Spinal cord (tissue), 9 donors: ENCODE measurements at regions not wholly inside any gene's neighbourhood (a gene's known extent, or its start where the extent isn't known, plus 50 kb on each side); places are given as distances from the start of the nearest gene placed in this dataset.

Experiments
- DNase-seq, 6 donors: peaks; one replicate each; pipeline versions ENCODE4 v3.0.0 to v3.0.0-alpha.2; 2013 to 2015; ENCODE audit warnings: low spot score in 6 of 6, low read depth in 4 of 6
- H3K27ac ChIP-seq: one replicate; pipeline ENCODE4 v1.5.1; 2013; ENCODE audit warnings: low read depth, low read length, control low read depth
- H3K27me3 ChIP-seq: one replicate; pipeline ENCODE4 v1.6.1; 2013; ENCODE audit warnings: low read length; ENCODE audit not compliant: control insufficient read depth, insufficient read depth
- H3K36me3 ChIP-seq: one replicate; pipeline ENCODE4 v1.6.1; 2013; ENCODE audit warnings: low read length; ENCODE audit not compliant: control insufficient read depth, insufficient read depth
- H3K4me1 ChIP-seq: one replicate; pipeline ENCODE4 v1.6.1; 2013; ENCODE audit warnings: low read length; ENCODE audit not compliant: control insufficient read depth, insufficient read depth
- H3K4me3 ChIP-seq: one replicate; pipeline ENCODE4 v1.5.1; 2013; ENCODE audit warnings: low read depth, low read length, control low read depth
- H3K9me3 ChIP-seq: one replicate; pipeline ENCODE4 v1.6.1; 2013; ENCODE audit warnings: low read length; ENCODE audit not compliant: control insufficient read depth, insufficient read depth
- WGBS: methylation state at CpG from one replicate; pipeline ENCODE4 v1.1.5; 2013; ENCODE audit warnings: missing lambda C conversion rate; ENCODE audit not compliant: insufficient coverage; 5-methylcytosine and 5-hydroxymethylcytosine counted together
- donor health status: healthy.

DNA sequence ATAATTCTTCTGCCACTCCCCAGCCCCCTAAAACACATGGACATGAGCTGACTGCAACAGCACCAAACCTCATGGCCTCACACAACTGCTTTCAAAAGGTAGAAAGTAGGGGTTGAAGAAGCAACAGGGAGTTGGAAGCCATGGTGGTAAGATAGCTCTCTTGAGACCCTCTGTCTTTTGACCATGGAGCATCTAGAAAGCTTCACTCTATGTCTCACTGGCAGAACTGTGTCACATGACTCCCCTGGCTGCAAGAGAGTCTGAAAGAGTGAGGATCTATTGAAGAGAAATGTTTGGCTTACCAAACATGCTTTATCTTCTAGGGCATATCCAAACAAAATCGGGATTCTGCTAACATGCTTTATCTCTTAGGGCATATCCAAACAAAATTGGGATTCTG lies 142.9 kb upstream of the WSCD2 start:
- no peak for DNase-seq
- no peak overlapping the region for H3K27ac ChIP-seq
- H3K4me3 ChIP-seq, result no peak overlapping the region
- H3K9me3 ChIP-seq, result no peaks in the 10 kb centered on the region
- no peaks in the 10 kb centered on the region for H3K36me3 ChIP-seq
- H3K4me1 ChIP-seq, result no peaks in the 10 kb centered on the region
- no CpG with 5 or more reads among the region's 1 CpG for WGBS
- H3K27me3 ChIP-seq, result no peaks in the 10 kb centered on the region

GRCh38 chr12:107990325-107990724 lies 138.8 kb upstream of the WSCD2 start:
- Histone ChIP-seq H3K9me3 (no peaks in the 10 kb centered on the region), H3K36me3 (no peaks in the 10 kb centered on the region), H3K27me3 (peaks cover 2% of the 10 kb centered on the region), H3K4me3 (no peak overlapping the region), H3K4me1 (no peaks in the 10 kb centered on the region), H3K27ac (no peak overlapping the region)
- peak in 2 of 6 donors; percentile 38 to 83 for DNase-seq
- 22% methylated on average over 2 of the region's 2 CpGs for WGBS

DNA sequence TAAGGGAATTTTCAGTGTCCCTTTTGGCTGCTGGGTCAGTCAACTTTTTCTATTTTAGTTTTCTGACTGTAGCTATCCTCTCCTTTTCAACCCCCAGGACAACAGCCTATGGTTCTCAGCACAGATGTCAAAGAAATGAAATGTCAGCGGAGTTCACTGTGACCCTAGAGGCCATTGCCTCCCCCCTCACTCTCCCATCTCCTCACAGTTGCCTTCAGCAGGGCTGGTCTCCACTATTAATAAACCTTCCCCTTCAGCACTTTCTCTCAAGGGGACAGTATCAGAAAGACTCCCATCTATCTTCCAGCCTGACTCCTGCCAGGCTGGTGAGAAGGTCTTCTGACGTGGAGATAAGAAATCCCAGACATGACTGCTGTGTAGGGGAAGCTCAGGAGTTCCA lies 137.1 kb upstream of the WSCD2 start:
- 71% methylated on average over 1 of the region's 2 CpGs for WGBS
- H3K4me3 ChIP-seq, result no peak overlapping the region
- H3K4me1 ChIP-seq, result no peaks in the 10 kb centered on the region
- no peaks in the 10 kb centered on the region for H3K36me3 ChIP-seq
- no peaks in the 10 kb centered on the region for H3K9me3 ChIP-seq
- no peak overlapping the region for H3K27ac ChIP-seq
- H3K27me3 ChIP-seq, result peaks cover 2% of the 10 kb centered on the region
- no peak for DNase-seq

DNA sequence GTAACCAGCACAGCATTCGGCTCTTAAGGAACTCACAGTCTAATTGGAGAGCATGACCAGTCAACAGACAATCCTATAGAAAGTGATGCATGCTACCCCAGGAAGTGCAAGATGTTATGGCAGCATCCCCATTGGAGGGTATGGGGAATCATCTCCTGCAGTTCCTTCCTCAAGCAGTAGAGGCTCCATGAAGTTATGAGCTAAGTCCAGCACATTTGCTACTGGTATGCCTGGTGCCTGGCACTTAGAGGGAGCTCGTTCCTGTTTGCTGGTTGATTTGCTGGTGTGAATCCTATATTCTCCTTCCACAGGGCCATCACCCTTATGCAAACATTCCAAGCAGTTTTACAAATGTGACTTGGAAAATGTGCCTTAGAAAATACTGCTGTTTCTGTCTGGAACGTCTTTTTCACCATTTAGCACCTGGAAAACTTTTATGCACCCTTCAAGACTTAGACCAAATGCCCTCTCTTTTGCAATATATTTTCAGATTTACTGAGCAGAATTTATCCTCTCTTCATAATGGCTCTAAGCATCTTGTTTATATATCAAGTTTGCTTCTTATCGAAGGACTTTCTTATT lies 136.1 kb upstream of the WSCD2 start:
- WGBS, result 50% methylated on average over 1 of the region's 4 CpGs
- H3K27me3 ChIP-seq, result peaks cover 2% of the 10 kb centered on the region
- H3K9me3 ChIP-seq, result no peaks in the 10 kb centered on the region
- peak in 2 of 6 donors; percentile 47 to 75 for DNase-seq
- no peaks in the 10 kb centered on the region for H3K4me1 ChIP-seq
- H3K27ac ChIP-seq, result no peak overlapping the region
- no peaks in the 10 kb centered on the region for H3K36me3 ChIP-seq
- H3K4me3 ChIP-seq, result no peak overlapping the region

GRCh38 chr12:107998863-107999262 lies 130.2 kb upstream of the WSCD2 start:
- Histone ChIP-seq H3K27ac (no peak overlapping the region), H3K9me3 (no peaks in the 10 kb centered on the region), H3K36me3 (no peaks in the 10 kb centered on the region), H3K27me3 (no peaks in the 10 kb centered on the region), H3K4me1 (no peaks in the 10 kb centered on the region), H3K4me3 (no peak overlapping the region)
- no peak for DNase-seq
- WGBS, result 100% methylated on average over 2 of the region's 4 CpGs

GRCh38 chr12:108000111-108000510 lies 129.0 kb upstream of the WSCD2 start:
- no peak for DNase-seq
- H3K36me3 ChIP-seq, result no peaks in the 10 kb centered on the region
- no peak overlapping the region for H3K27ac ChIP-seq
- no peaks in the 10 kb centered on the region for H3K9me3 ChIP-seq
- H3K27me3 ChIP-seq, result no peaks in the 10 kb centered on the region
- WGBS, result 62% methylated on average over 2 of the region's 2 CpGs
- no peak overlapping the region for H3K4me3 ChIP-seq
- H3K4me1 ChIP-seq, result no peaks in the 10 kb centered on the region

DNA sequence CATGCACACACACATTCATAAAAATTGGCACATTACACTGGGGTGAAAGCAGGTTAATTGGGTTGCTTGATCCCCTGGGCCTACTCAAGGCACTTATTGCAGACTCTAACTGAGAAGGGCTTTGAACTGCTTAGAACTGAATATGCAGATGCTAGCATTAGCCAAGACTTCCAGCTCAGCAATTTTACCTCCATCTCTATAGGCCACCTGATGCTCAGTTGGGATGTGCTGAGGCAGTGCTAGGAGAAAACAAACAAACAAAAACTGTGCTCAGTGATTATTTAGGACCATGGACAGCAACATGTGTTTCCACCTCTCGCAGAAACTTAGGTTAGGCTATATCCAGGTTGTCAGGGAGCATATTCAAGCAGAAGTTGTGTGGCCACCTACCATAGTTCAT lies 124.8 kb upstream of the WSCD2 start:
- no peaks in the 10 kb centered on the region for H3K4me1 ChIP-seq
- H3K4me3 ChIP-seq, result no peak overlapping the region
- 0% methylated on average over 1 of the region's 1 CpG for whole genome bisulfite sequencing
- no peaks in the 10 kb centered on the region for H3K27me3 ChIP-seq
- H3K9me3 ChIP-seq, result no peaks in the 10 kb centered on the region
- no peaks in the 10 kb centered on the region for H3K36me3 ChIP-seq
- DNase-seq, result peak in 1 of 6 donors; percentile 69
- H3K27ac ChIP-seq, result no peak overlapping the region

DNA sequence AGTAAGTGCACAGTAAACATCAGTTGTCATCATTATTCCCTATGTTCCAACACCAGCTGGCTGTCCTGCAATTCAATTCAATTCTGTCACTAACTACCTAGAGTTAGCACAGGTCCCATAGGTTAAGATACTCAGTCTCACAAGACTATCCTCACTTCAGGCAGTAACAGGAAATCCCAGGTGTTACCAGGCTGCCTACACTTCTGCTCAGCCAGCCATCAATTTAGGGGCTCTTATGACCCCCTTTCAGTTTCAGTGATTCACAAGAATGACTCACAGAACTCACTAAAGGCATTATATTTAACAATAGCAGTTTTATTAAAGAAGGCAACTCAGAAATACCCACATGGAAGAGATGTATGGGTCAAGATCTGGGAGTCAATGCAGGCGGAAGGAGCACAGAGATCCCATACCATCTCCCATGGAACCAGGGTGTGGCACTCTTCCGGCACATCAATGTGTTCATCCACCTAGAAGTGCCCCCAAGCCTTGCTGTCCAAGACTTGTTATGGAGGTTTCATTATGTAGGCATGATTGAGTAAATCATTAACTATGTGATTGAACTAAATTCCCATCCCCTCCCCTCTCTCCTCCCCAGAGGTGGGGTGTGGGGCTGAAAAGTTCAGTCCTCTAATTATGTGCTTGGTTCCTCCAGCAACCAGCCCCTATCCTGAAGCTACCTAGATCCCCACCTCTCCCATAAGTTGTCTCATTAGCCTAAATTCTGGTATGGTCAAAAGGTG lies 120.8 kb upstream of the WSCD2 start:
- DNase-seq, result no peak
- Histone ChIP-seq H3K36me3 (no peaks in the 10 kb centered on the region), H3K27ac (no peak overlapping the region), H3K4me3 (no peak overlapping the region), H3K27me3 (no peaks in the 10 kb centered on the region), H3K4me1 (no peaks in the 10 kb centered on the region), H3K9me3 (no peaks in the 10 kb centered on the region)
- WGBS, result no CpG with 5 or more reads among the region's 2 CpGs

DNA sequence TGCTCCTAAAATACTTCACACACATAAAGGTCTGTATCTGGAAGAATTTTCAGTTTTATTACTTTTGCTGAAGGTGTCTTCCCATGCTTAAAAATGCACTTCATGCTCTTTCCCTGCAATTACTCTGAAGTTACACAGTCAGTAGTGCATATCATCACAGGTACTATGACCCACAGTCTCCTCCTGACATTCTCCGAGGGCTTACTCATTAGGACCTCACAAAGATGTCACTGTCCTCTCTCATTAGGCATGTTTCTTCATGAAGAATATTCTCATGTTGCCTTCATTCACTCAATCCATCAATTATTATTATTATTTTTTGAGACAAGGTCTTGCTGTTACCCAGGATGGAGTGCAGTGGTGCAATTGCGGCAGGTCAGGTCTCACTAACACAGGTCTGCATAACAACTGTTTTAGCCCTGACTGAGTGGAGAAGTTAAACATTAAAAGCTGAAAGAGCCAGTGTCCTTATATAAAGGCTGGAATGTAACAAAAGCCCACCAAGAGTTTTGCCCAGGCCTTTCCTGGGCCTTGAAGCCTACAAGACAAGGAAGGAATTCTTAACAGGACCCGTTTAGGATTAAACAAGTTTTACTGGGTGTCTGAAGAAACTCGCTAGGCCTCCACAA lies 119.5 kb upstream of the WSCD2 start:
- Histone ChIP-seq H3K4me3 (no peak overlapping the region), H3K36me3 (no peaks in the 10 kb centered on the region), H3K27ac (no peak overlapping the region), H3K27me3 (no peaks in the 10 kb centered on the region), H3K9me3 (no peaks in the 10 kb centered on the region), H3K4me1 (no peaks in the 10 kb centered on the region)
- WGBS, result 39% methylated on average over 3 of the region's 4 CpGs
- no peak for DNase-seq
